ENCODE measurements at regions not wholly inside any gene's neighbourhood (a gene's known extent, or its start where the extent isn't known, plus 50 kb on each side); places are given as distances from the start of the nearest gene placed in this dataset.

DNA sequence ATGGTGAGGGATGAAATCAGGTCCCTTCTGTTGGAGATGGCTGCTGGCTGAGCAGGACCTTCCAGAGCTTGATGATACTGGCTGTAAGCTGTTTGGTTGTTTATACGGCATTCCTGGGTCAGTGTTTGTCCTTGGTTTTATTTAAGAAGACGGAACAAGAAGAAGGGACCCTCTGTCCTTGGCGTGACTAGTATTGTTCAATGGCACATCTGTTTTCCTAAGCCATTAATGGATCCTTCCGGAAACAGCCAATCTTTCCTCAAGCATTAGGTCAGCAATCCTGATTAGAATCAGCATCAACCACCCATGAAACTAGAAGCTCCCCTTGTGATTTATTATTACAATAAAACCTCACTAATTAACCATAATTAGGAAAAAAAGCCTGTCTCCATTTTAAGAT is 128.7 kb upstream of the KIAA1217 start:
- Histone ChIP-seq H3K4me1 (ENCODE audit: insufficient read depth, low read length) (no peaks in the 10 kb centered on the region), H3K4me3 (ENCODE audit: low read length) (no peak overlapping the region), H2AFZ (ENCODE audit: low read depth, low read length) (no peak overlapping the region), H3K36me3 (ENCODE audit: insufficient read depth, low read length) (no peaks in the 10 kb centered on the region), H3K27me3 (ENCODE audit: insufficient read depth, low read length) (no peaks in the 10 kb centered on the region), H3K9me3 (ENCODE audit: low read length) (no peaks in the 10 kb centered on the region)

DNA sequence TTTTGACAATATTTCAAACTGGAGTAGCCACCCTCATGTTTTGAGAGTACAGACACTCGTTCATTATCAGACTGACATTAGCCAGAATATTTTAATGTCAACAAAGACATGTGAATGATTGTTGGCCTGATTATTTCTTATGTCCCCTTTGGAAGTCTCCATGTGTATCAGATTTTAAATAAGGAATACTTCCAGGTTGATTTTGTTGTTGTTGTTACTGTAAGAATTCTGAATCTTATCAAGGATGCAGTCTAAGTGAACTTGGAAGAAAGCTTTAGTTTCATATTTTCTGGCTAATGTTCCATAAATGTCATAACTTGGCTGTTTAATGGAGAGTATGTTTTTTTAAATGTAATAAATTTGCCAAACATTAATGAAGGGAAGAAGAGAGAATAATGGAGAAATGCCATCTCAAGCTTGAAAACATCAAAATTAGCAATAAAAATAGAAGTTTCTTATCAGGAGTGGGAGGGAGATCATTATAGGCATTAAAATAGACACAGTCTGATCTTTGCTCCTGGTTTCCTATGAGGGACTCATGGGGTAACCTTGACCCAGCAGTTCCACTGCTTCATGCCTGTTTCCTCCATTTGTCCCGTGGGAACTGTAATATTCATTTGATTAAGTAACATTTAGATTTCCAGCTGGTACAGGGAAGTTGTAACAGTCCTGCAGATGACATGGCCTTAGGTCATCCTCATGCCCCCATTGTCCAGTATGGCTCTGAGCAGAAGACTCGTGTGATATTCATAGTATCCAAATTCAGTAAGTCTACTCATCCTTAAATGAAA is 122.4 kb upstream of the KIAA1217 start:
- H3K27me3 ChIP-seq (ENCODE audit: insufficient read depth, low read length) = no peaks in the 10 kb centered on the region
- no peak overlapping the region for H3K4me3 ChIP-seq (ENCODE audit: low read length)
- H3K4me1 ChIP-seq (ENCODE audit: insufficient read depth, low read length) = no peaks in the 10 kb centered on the region
- no peak overlapping the region for H2AFZ ChIP-seq (ENCODE audit: low read depth, low read length)
- no peaks in the 10 kb centered on the region for H3K9me3 ChIP-seq (ENCODE audit: low read length)
- H3K36me3 ChIP-seq (ENCODE audit: insufficient read depth, low read length) = no peaks in the 10 kb centered on the region

DNA sequence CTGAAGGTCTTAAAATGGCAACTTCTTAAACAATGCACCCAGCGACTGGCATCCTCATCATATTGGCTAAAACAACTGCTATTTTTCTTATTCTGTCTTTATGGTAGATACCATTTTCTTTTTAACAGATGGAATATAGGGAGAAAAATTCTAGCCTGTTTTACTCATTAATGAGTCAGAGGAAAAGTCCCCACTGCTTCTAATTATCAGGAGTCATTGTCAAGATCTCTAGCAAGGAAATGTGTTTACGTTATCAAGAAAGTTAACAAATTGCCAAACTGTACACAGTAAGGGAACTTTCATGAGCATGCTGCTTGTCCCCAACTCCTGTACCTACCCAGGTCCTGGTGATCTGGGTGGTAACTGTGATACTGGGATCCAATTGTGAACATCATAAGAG is 117.7 kb upstream of the KIAA1217 start:
- no peaks in the 10 kb centered on the region for H3K27me3 ChIP-seq (ENCODE audit: insufficient read depth, low read length)
- no peak overlapping the region for H2AFZ ChIP-seq (ENCODE audit: low read depth, low read length)
- H3K4me3 ChIP-seq (ENCODE audit: low read length) = no peak overlapping the region
- peaks cover 1% of the 10 kb centered on the region for H3K9me3 ChIP-seq (ENCODE audit: low read length)
- H3K4me1 ChIP-seq (ENCODE audit: insufficient read depth, low read length) = no peaks in the 10 kb centered on the region
- no peaks in the 10 kb centered on the region for H3K36me3 ChIP-seq (ENCODE audit: insufficient read depth, low read length)

DNA sequence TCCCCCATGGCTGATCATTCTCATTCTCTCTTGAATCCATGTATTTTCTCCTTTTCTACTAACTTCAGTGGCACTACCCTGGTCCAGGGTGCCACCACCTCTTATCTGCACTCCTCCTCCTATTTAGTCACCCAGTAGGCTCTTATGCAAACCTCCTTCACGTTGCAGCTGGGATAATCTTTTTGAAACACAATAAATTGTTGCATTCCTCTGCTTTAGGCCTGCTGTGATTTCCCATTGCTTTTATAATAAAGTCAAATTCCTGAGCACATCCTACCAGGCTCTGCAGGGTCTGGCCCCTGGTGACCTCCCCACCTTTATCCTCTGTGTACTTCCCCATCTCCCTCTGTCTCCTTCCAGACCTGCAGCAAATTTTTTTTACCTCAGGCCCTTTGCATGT is 112.7 kb upstream of the KIAA1217 start:
- Histone ChIP-seq H3K4me1 (ENCODE audit: insufficient read depth, low read length) (peaks cover 5% of the 10 kb centered on the region), H3K27me3 (ENCODE audit: insufficient read depth, low read length) (no peaks in the 10 kb centered on the region), H3K36me3 (ENCODE audit: insufficient read depth, low read length) (no peaks in the 10 kb centered on the region), H3K9me3 (ENCODE audit: low read length) (peaks cover 1% of the 10 kb centered on the region), H3K4me3 (ENCODE audit: low read length) (no peak overlapping the region), H2AFZ (ENCODE audit: low read depth, low read length) (no peak overlapping the region)

DNA sequence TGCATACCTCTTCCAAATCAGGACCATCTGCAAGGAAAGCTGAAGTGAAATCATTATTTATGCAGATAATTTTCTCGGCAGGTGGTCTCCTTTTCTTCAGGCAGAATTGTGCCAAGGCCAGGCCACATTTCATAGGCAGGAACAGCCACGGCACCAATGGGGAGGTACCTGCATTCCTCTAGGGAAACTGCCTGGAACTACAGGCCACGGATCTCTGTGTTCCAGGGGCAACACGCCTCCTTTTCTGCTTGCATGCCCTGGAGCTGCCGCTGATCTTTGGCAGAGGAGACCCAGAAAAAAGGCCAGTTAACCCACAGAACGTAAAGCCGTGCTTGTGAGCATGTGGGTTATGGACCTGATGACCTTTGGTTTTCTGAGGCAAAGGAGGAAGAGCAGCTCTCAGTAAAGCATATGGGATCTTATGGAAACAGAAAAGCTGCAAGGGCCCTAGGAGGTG is 111.2 kb upstream of the KIAA1217 start:
- no peaks in the 10 kb centered on the region for H3K36me3 ChIP-seq (ENCODE audit: insufficient read depth, low read length)
- peaks cover 5% of the 10 kb centered on the region for H3K4me1 ChIP-seq (ENCODE audit: insufficient read depth, low read length)
- H3K9me3 ChIP-seq (ENCODE audit: low read length) = peaks cover 1% of the 10 kb centered on the region
- no peak overlapping the region for H2AFZ ChIP-seq (ENCODE audit: low read depth, low read length)
- H3K27me3 ChIP-seq (ENCODE audit: insufficient read depth, low read length) = no peaks in the 10 kb centered on the region
- H3K4me3 ChIP-seq (ENCODE audit: low read length) = no peak overlapping the region

DNA sequence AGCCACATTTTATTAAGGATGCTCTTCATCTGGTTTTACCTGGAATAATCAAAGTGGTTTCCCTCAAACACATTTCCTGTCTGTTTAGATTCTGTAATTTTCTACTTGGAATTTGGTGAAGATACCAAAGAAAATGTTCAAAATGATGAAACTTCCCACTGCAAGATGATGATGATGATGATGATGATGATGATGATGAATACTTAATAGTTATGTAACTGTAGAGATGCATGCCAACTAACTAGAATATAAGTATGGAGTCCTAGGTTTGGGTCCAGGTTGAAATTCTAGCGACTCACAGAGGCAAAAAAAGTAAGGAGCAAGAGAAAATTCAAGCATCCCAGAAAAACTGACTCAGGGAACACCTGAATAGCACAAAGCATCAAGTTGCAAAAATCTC is 104.0 kb upstream of the KIAA1217 start:
- H2AFZ ChIP-seq (ENCODE audit: low read depth, low read length) = no peak overlapping the region
- no peaks in the 10 kb centered on the region for H3K4me1 ChIP-seq (ENCODE audit: insufficient read depth, low read length)
- H3K27me3 ChIP-seq (ENCODE audit: insufficient read depth, low read length) = no peaks in the 10 kb centered on the region
- H3K4me3 ChIP-seq (ENCODE audit: low read length) = no peak overlapping the region
- no peaks in the 10 kb centered on the region for H3K36me3 ChIP-seq (ENCODE audit: insufficient read depth, low read length)
- H3K9me3 ChIP-seq (ENCODE audit: low read length) = no peaks in the 10 kb centered on the region

DNA sequence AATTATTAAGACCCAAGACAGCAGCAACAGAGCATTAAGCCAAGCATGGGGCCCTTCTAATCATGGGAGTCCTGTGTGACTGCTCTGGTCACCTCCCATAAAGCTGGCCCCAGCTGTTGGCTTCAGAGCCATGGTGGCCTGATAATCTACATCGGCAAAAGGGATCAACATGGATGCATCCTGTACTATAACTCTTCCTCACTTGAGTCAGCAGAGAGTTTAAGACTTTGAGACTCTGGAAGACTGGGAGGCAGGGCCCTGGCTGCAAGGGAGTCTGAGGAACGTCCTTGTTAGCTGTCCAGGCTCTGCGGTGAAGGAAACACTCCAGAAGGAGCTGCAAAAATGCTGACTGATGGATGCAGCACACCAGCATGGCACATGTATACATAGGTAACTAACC is 95.0 kb upstream of the KIAA1217 start:
- no peak overlapping the region for H2AFZ ChIP-seq (ENCODE audit: low read depth, low read length)

DNA sequence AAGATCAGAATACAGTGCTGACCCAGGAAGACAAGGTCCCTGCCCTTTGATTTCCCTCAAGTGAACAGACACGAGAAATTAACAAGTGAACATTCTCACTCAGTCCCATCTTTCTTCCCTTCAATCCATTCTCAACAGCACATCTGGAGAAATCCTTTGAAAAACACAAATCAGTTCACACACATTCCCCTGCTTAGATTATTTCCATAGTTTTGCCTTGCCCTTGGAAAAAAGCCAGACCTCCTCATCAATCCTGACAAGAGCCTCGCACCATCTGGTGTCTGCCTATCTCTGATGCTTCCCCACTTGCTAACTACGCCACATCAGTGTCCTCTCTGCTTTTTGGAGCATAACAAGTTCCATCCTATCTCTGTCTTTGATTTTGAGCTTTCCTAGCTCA is 94.4 kb upstream of the KIAA1217 start:
- Histone ChIP-seq H2AFZ (ENCODE audit: low read depth, low read length) (no peak overlapping the region), H3K27me3 (ENCODE audit: insufficient read depth, low read length) (no peaks in the 10 kb centered on the region), H3K4me1 (ENCODE audit: insufficient read depth, low read length) (no peaks in the 10 kb centered on the region), H3K4me3 (ENCODE audit: low read length) (no peak overlapping the region), H3K9me3 (ENCODE audit: low read length) (no peaks in the 10 kb centered on the region), H3K36me3 (ENCODE audit: insufficient read depth, low read length) (no peaks in the 10 kb centered on the region)

More for the DNA sequence above, 95.0 kb upstream of the KIAA1217 start:
- Histone ChIP-seq H3K27me3 (ENCODE audit: insufficient read depth, low read length) (no peaks in the 10 kb centered on the region), H3K4me3 (ENCODE audit: low read length) (no peak overlapping the region), H3K36me3 (ENCODE audit: insufficient read depth, low read length) (no peaks in the 10 kb centered on the region), H3K4me1 (ENCODE audit: insufficient read depth, low read length) (no peaks in the 10 kb centered on the region), H3K9me3 (ENCODE audit: low read length) (no peaks in the 10 kb centered on the region)

DNA sequence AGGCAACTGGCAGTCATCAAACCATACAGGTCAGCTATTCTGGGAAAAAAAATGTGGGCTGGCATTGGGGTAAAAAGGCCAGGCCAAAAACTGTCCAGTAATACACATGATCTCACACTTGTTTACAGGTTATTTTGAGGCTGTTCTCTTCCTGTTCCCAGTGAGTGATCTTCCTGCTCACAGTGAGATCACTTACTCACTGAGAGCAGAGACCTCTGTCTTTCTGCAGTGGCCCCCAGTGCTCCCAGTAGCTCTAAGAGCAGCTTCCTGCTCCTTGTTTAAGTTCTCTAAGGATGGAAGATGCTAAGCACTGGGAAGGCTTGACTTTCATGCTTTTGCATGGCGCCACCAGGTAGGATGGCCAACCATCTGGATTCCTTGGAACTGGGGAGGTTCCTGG is 93.5 kb upstream of the KIAA1217 start:
- H2AFZ ChIP-seq (ENCODE audit: low read depth, low read length) = no peak overlapping the region
- no peaks in the 10 kb centered on the region for H3K4me1 ChIP-seq (ENCODE audit: insufficient read depth, low read length)
- H3K4me3 ChIP-seq (ENCODE audit: low read length) = no peak overlapping the region
- H3K27me3 ChIP-seq (ENCODE audit: insufficient read depth, low read length) = no peaks in the 10 kb centered on the region
- no peaks in the 10 kb centered on the region for H3K9me3 ChIP-seq (ENCODE audit: low read length)
- no peaks in the 10 kb centered on the region for H3K36me3 ChIP-seq (ENCODE audit: insufficient read depth, low read length)

DNA sequence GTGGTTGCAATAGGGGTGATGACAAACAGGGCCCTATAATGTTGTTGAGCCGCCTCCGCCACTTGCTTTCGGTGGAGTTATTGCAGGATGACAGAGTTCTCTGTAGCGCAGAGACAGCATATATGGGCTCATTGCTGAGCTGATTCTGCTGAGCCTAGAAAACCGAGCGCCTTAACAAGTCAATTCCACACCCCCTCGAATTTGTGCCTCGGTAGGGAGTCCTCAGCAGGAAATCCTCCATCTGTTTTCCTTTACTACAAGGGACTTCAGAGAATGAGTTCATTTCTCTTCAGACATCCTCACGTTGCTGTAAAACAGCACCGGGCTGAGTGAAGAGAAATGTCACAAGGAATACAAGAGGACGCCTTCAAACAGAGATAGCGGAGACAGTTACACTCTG is 90.7 kb upstream of the KIAA1217 start:
- H3K4me3 ChIP-seq (ENCODE audit: low read length) = no peak overlapping the region
- no peaks in the 10 kb centered on the region for H3K36me3 ChIP-seq (ENCODE audit: insufficient read depth, low read length)
- no peaks in the 10 kb centered on the region for H3K4me1 ChIP-seq (ENCODE audit: insufficient read depth, low read length)
- no peaks in the 10 kb centered on the region for H3K27me3 ChIP-seq (ENCODE audit: insufficient read depth, low read length)
- no peaks in the 10 kb centered on the region for H3K9me3 ChIP-seq (ENCODE audit: low read length)
- H2AFZ ChIP-seq (ENCODE audit: low read depth, low read length) = no peak overlapping the region

DNA sequence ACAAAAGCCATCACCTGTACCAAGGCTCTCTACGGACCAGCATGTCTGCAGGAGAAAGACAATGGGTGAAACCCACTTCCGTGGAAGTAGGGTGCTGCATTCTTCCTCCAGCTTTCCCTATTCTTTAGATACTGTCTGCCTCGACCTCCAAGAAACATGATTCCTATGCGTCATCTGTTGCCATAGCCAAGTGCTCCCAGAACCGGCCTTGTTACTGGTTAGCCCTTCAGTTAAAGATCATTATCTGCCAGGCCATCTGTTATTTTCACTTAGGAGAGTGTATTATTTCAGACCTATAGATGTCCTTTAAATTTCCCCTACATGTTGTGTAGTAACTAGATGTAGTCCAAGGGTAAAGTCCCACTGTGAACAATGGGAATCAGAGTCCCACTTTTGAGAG is 89.0 kb upstream of the KIAA1217 start:
- no peaks in the 10 kb centered on the region for H3K9me3 ChIP-seq (ENCODE audit: low read length)
- no peak overlapping the region for H2AFZ ChIP-seq (ENCODE audit: low read depth, low read length)
- H3K4me3 ChIP-seq (ENCODE audit: low read length) = no peak overlapping the region
- no peaks in the 10 kb centered on the region for H3K27me3 ChIP-seq (ENCODE audit: insufficient read depth, low read length)
- no peaks in the 10 kb centered on the region for H3K4me1 ChIP-seq (ENCODE audit: insufficient read depth, low read length)
- H3K36me3 ChIP-seq (ENCODE audit: insufficient read depth, low read length) = no peaks in the 10 kb centered on the region

DNA sequence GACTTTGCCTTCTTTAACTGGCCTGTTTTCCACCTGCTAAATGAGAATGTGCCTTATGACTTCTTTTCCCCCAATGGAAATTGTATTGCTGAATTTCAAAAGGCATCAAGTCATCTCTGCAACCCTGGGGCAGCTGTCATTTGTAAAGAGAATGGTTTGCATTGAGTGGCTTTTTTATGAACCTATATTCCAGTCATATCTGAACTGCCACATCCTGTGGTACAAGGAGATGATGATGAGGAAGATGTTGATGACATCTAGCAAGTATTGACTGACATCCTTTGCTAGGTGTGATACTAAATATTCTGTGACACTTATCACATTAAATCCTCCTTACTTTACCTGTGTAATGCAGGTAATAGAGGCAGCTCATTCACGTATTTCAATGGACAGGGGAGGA is 88.3 kb upstream of the KIAA1217 start:
- no peaks in the 10 kb centered on the region for H3K36me3 ChIP-seq (ENCODE audit: insufficient read depth, low read length)
- H2AFZ ChIP-seq (ENCODE audit: low read depth, low read length) = no peak overlapping the region
- H3K4me3 ChIP-seq (ENCODE audit: low read length) = no peak overlapping the region
- H3K9me3 ChIP-seq (ENCODE audit: low read length) = no peaks in the 10 kb centered on the region
- no peaks in the 10 kb centered on the region for H3K27me3 ChIP-seq (ENCODE audit: insufficient read depth, low read length)
- H3K4me1 ChIP-seq (ENCODE audit: insufficient read depth, low read length) = no peaks in the 10 kb centered on the region

DNA sequence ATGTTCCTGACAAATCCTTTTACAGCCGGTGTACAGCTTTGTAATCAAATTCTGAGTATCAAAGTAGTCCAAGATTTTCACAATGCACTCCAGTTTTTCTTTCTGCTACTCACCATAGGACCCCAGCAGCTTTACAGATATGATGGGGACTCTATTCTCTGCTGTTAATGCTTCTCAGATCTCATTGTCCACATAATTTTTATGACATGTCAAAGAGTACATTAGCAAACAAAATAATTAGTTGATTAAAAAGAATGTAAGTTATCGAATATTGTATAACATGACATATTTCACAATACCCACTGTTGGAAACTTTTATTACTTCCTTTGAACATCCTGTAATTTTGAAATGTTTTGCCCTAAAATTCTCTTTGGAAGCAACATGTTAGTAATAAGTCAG is 81.4 kb upstream of the KIAA1217 start:
- H3K36me3 ChIP-seq (ENCODE audit: insufficient read depth, low read length) = no peaks in the 10 kb centered on the region
- H3K9me3 ChIP-seq (ENCODE audit: low read length) = no peaks in the 10 kb centered on the region
- peaks cover 26% of the 10 kb centered on the region for H3K4me1 ChIP-seq (ENCODE audit: insufficient read depth, low read length)
- H3K27me3 ChIP-seq (ENCODE audit: insufficient read depth, low read length) = no peaks in the 10 kb centered on the region
- no peak overlapping the region for H3K4me3 ChIP-seq (ENCODE audit: low read length)
- H2AFZ ChIP-seq (ENCODE audit: low read depth, low read length) = no peak overlapping the region
